Heart left ventricle (tissue), 13 donors: ENCODE measurements at regions not wholly inside any gene's neighbourhood (a gene's known extent, or its start where the extent isn't known, plus 50 kb on each side); places are given as distances from the start of the nearest gene placed in this dataset.

Experiments
- CTCF ChIP-seq, 12 donors: fragments of 200-600 bp; sonication (generic) in 4 of 12; IDR thresholded peaks; one replicate each; pipeline versions ENCODE4 v1.5.0 to v1.8.0; 2018 to 2022; ENCODE audit warnings: antibody characterized with exemption in 12 of 12, mild to moderate bottlenecking in 5 of 12
- POLR2A ChIP-seq, 2 donors: fragments of 450-650 bp; IDR thresholded peaks; one replicate each; pipeline ENCODE4 v1.6.1; 2017; ENCODE audit warnings: antibody characterized with exemption in 2 of 2, mild to moderate bottlenecking in 2 of 2, moderate library complexity in 2 of 2
- donor health status: ischemic (EF 13 %, LVEDD 7.1; RV severe dilation, severe dysfunction).
- donor health status: DM: no; HTN: yes; CAD: no.
- donor health status: DM: no; HTN: no; CAD: no.
- donor health status: ischemic (EF 25% LVEDD 6.9; RV normal size, moderate dysfunction).
- donor health status: ischemic (EF 25% LVEDD 5.7; RV mildly dilated, moderate dysfunction).
- donor health status: ischemic (EF 35%, LVEDD 5.7; RV mildly dilated, moderate dysfunction).
- donor health status: nonischemic (EF 11% LVEDD 7.7; RV severe dilation, severe dysfunction).
- donor health status: DM: yes; HTN: yes; CAD: no.
- donor health status: PGD.
- donor health status: ischemic (EF 29% LVEDD 5.4; RV normal size, mild dysfunction).
- donor health status: nonischemic (EF 23%, LVEDD 6.1; RV moderate dilation, normal function).

DNA sequence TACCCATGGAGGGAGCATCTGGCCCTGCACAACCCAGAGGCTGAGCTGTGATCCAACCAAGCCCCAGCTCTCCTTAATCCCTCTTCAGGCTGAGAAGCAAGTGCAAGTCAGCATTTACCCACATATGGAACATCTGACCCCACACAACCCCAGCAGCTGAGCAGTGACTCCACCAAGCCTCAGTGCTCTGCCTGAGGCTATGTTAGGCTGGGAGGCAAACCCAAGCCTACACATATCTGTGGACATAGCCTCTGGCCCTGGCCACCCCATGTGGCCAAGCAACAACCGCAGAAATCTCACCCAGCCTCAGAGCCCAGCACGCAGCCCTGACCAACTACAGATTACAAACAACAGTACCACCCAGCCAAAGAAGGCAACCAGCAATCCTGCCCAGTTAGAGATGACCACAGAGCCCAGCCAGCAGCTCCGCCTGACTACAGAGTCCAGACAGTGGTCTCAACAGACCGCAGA, 142.8 kb downstream of the NUAK1 start:
- TF ChIP-seq CTCF (IDR thresholded peaks at IDR 0.05) (no peak), POLR2A (IDR thresholded peaks at IDR 0.05) (no peak)
